GM12875 (cell line): ENCODE measurements at regions not wholly inside any gene's neighbourhood (a gene's known extent, or its start where the extent isn't known, plus 50 kb on each side); places are given as distances from the start of the nearest gene placed in this dataset.

ENCODE experiments used
- H3K4me3 ChIP-seq: one replicate; pipeline ENCODE4 v1.5.1; 2011; ENCODE audit warnings: low read depth, low read length, control low read depth
- TF ChIP-seq, protein P1 (sequence below): IDR thresholded peaks from 2 replicates; pipeline ENCODE4 v1.5.1; 2011; ENCODE audit warnings: low read depth, mild to moderate bottlenecking, control low read depth, inconsistent platforms, low read length, moderate library complexity, borderline replicate concordance; ENCODE audit not compliant: insufficient read depth

DNA sequence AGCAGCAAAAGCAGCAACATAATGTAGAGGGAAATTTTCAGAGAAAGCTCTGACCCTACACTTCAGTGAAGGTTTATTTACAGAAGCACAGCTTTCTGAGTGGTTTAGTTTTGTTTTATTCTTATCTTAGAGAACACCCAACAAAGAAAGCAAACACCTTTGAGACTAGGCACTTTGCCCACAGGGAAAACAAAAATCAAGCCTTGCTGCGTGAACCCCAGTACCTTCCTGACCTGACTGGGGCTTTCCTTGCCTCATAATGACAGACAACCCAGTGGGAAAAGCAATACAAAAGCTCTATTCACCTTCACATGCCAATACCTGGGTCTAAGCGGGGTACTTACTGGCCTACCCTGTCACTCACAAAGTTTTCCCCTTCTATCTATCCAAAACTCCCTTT is 189.8 kb downstream of the HINT1 start:
- TF ChIP-seq, protein P1, sequence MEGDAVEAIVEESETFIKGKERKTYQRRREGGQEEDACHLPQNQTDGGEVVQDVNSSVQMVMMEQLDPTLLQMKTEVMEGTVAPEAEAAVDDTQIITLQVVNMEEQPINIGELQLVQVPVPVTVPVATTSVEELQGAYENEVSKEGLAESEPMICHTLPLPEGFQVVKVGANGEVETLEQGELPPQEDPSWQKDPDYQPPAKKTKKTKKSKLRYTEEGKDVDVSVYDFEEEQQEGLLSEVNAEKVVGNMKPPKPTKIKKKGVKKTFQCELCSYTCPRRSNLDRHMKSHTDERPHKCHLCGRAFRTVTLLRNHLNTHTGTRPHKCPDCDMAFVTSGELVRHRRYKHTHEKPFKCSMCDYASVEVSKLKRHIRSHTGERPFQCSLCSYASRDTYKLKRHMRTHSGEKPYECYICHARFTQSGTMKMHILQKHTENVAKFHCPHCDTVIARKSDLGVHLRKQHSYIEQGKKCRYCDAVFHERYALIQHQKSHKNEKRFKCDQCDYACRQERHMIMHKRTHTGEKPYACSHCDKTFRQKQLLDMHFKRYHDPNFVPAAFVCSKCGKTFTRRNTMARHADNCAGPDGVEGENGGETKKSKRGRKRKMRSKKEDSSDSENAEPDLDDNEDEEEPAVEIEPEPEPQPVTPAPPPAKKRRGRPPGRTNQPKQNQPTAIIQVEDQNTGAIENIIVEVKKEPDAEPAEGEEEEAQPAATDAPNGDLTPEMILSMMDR = no peak
- H3K4me3 ChIP-seq = no peak overlapping the region

DNA sequence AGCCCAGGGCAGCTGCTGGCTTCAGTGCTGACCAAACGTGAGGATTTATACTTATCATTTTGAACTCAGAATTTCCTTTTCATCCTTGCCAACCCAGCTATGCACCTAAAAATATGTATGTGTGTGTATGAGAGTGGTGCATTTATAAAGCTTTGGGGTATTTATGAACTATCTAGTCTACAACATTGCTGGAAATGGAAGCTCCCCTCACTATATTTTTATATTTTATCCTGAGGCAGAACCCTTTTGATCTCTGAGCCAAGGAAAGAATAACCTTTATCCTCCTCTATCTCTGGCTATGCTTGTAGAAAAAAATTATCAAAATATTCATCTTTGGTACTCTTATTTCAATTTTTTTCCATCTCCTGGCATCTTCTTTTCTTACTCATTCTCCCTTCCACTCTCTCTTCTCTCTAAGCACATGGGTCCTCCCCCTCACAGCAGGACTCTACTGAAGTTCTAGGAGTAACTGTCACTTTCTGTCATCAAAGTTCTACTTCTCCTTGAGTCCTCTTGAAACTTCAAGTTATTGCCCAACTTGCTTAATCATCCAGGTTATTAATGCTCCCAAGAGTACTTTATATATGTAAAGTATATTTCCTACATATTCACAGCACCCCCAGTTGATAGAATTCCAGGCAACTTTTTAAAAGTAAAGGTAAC is 190.9 kb downstream of the HINT1 start:
- no peak overlapping the region for H3K4me3 ChIP-seq
- TF ChIP-seq, protein P1 = no peak

DNA sequence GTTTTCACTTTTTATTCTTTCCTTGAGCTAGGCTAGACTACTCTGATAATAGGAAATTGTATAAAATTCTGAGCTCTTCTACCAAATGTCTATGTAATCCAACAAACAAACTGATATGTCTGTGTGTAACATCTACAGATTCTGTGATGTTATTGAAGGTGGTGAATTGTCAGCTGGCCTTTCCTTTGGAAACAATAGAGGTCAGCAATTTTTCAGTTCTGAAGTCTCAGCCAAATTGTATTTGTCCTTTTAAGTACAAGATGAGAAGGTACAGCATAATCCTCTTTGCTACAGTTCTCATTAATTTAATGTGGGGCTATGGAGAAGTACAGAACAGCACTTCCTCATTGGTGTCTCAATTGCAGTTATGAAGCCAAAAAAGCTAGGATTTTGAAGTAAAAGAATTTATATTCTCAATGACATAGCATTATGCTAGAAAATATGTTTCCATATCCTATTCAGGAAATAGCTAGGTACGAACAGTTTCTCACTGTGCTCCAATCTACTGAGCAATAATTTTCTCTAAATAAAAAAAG is 198.0 kb downstream of the HINT1 start:
- H3K4me3 ChIP-seq = no peak overlapping the region
- TF ChIP-seq, protein P1 = no peak

DNA sequence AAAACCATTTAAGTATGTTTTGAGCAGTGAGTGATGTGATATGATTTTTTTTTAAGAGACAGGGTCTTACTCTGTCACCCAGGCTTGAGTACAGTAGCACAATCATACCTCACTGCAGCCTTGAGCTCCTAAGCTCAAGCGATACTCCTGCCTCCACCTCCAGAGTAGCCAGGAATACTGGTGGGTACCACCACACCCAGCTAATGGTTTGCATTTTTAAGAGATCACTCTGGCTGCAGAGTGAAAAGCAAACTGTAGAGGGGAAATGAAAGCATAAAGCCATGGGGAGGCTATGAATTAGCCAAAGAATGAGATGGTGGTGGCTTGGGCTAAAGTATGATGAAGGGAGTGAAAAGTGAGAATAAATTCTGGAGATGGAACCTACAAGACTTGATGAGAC is 199.1 kb downstream of the HINT1 start:
- TF ChIP-seq, protein P1 = no peak

DNA sequence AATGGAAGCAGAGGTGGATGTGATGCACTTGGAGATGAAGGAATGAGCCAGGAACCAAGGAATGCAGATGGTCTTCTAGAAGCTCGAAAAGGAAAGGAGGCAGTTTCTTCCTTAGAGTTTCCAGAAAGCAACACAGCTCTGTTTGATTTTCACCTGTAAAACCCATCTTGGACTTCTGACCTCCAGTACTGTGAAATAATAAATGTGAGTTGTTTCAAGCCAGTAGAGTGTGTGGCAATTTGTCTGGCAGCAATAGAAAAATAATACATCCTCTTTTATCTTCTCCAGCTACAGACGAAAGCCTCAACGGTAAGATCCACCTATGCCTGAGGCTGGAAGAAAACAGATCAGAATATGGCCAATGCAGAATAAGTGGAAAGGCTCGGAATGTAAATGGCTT is 199.7 kb downstream of the HINT1 start:
- no peak overlapping the region for H3K4me3 ChIP-seq
- TF ChIP-seq, protein P1 = no peak

More for the DNA sequence above, 199.1 kb downstream of the HINT1 start:
- no peak overlapping the region for H3K4me3 ChIP-seq

DNA sequence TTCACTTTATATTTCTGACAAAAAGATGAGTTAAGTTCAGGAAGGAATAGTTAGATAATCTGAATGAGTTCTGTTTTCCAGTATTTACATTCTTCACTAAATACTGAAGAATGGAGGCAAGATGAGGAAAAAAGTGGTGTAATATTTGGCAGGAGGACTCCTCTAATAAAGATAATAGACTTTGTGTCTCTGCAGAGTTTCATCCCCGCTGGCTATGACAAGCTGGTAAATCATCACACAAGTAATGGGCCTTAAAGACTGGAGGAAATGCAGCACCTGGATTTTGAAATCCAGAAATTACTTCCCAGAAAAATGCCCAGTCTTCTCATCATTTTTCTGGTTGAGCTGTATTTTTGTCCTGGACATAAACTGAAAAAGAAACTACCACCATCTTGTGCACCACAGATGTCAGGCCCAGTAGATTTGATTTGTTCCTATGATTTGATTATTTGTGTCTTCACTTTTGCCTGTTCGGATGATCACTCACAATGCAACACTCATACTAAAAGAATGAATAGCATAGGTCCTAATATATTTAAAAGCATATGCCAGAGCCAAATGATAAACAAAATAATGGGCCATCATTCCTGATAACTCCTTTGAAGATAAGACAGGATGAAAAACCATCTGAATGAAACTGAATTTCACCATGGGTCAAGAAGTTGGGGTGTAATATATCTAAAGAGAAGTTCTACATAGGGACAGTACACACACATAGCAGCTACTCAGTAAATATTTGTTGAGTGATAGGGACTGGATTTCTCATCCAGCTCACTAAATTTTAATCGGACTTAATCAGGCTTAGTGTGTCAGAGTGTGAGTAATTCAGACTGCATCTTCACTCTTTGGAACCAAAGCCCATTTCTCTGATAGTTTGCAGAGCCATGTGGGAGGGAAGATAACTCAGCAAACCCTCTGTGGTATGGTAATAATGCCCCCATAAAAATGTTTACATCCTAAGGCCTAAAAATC is 200.5 kb downstream of the HINT1 start:
- H3K4me3 ChIP-seq = no peak overlapping the region
- TF ChIP-seq, protein P1 = no peak
